B cell (primary cell): ENCODE measurements at regions not wholly inside any gene's neighbourhood (a gene's known extent, or its start where the extent isn't known, plus 50 kb on each side); places are given as distances from the start of the nearest gene placed in this dataset.

Experiments
- ATAC-seq: fragments of 200-7000 bp; cut with Tn5 transposase; one replicate; pipeline ENCODE4 v1.10.0; 2021; ENCODE audit warnings: low read depth, mild to moderate bottlenecking, moderate number of reproducible peaks, moderate library complexity
- CTCF ChIA-PET: fragments of 350-600 bp; sonication (Branson Sonifier 250); formaldehyde crosslinking; loops from one replicate; lab custom pipeline; 2021; ENCODE audit warnings: antibody characterized with exemption, inconsistent platforms; lab: Charles Lee
- POLR2A ChIA-PET: fragments of 350-600 bp; sonication (Branson Sonifier 250); formaldehyde crosslinking; loops from one replicate; lab custom pipeline; 2021; ENCODE audit warnings: antibody characterized with exemption; lab: Charles Lee
- DNase-seq: peaks from one replicate; pipeline ENCODE4 v3.0.0; 2013
- H2AFZ ChIP-seq: 2 replicates; pipeline ENCODE4 v1.6.1; 2012; ENCODE audit warnings: mild to moderate bottlenecking, low read depth, low read length; ENCODE audit not compliant: insufficient read depth, poor library complexity, severe bottlenecking
- H3K27ac ChIP-seq, 2 donors: 1 replicate in 1 of 2; 2 replicates in 1 of 2; pipeline ENCODE4 v1.5.1; 2012 to 2013; ENCODE audit warnings: low read length in 2 of 2, mild to moderate bottlenecking in 2 of 2, moderate library complexity in 1 of 2
- H3K27me3 ChIP-seq, 4 experiments: fragments of 200-600 bp in 1 of 4; sonication (generic) in 1 of 4; replicated peaks in 1 of 4; 1 replicate in 2 of 4; 2 replicates in 2 of 4; pipeline versions ENCODE4 v1.6.1 to v1.7.0; 2013 to 2016; ENCODE audit warnings: low read length in 3 of 4, mild to moderate bottlenecking in 2 of 4, mixed read lengths in 1 of 4, moderate library complexity in 1 of 4; ENCODE audit not compliant: insufficient read depth in 4 of 4, control insufficient read depth in 3 of 4; ENCODE audit errors: control extremely low read depth in 1 of 4
- H3K36me3 ChIP-seq, 2 experiments: replicated peaks in 1 of 2; 1 replicate in 1 of 2; 2 replicates in 1 of 2; pipeline versions ENCODE4 v1.6.1 to v1.7.1; 2013; ENCODE audit warnings: low read length in 1 of 2; ENCODE audit not compliant: insufficient read depth in 2 of 2, control insufficient read depth in 1 of 2; ENCODE audit errors: control extremely low read depth in 1 of 2, extremely low read depth in 1 of 2
- H3K4me1 ChIP-seq, 2 donors: fragments of 200-600 bp in 1 of 2; sonication (generic) in 1 of 2; 1 replicate in 1 of 2; 2 replicates in 1 of 2; pipeline versions ENCODE4 v1.5.1 to v1.6.1; 2013 to 2017; ENCODE audit warnings: low read length in 2 of 2; ENCODE audit not compliant: control insufficient read depth in 2 of 2, insufficient read depth in 2 of 2
- H3K4me2 ChIP-seq: replicated peaks from 2 replicates; pipeline ENCODE3; 2012; ENCODE audit warnings: mild to moderate bottlenecking, low read depth, low read length; ENCODE audit not compliant: poor library complexity, severe bottlenecking
- H3K4me3 ChIP-seq, 5 experiments: fragments of 200-600 bp in 1 of 5; sonication (generic) in 1 of 5; 1 replicate in 3 of 5; 2 replicates in 2 of 5; pipeline versions ENCODE4 v1.5.1 to v1.7.0; 2011 to 2016; ENCODE audit warnings: low read length in 4 of 5, mild to moderate bottlenecking in 4 of 5, low read depth in 2 of 5, control low read depth in 1 of 5, moderate library complexity in 1 of 5; ENCODE audit not compliant: insufficient read depth in 1 of 5; ENCODE audit errors: control extremely low read depth in 1 of 5, extremely low read depth in 1 of 5
- H3K79me2 ChIP-seq: fragments of 200-600 bp; sonication (generic); one replicate; pipeline ENCODE4 v1.6.0; 2016; ENCODE audit warnings: low read length; ENCODE audit not compliant: control insufficient read depth, insufficient read depth
- H3K9ac ChIP-seq: fragments of 200-600 bp; sonication (generic); 2 replicates; pipeline ENCODE4 v1.6.1; 2017; ENCODE audit warnings: mild to moderate bottlenecking, low read length, moderate library complexity
- H3K9me3 ChIP-seq, 3 donors: one replicate each; pipeline versions ENCODE4 v1.6.1 to v1.7.1; 2013; ENCODE audit warnings: low read length in 2 of 3; ENCODE audit not compliant: control insufficient read depth in 2 of 3, insufficient read depth in 1 of 3; ENCODE audit errors: control extremely low read depth in 1 of 3
- H4K20me1 ChIP-seq: 2 replicates; pipeline ENCODE4 v1.6.0; 2012; ENCODE audit warnings: mild to moderate bottlenecking, low read length; ENCODE audit not compliant: insufficient read depth, control insufficient read depth, poor library complexity, severe bottlenecking
- H3K27ac Mint-ChIP-seq: one replicate; pipeline ENCODE4 v1.8.0; 2021; ENCODE audit warnings: mixed read lengths
- H3K27me3 Mint-ChIP-seq: one replicate; pipeline ENCODE4 v1.8.0; 2021; ENCODE audit warnings: mixed read lengths
- H3K4me1 Mint-ChIP-seq: one replicate; pipeline ENCODE4 v1.8.0; 2021; ENCODE audit warnings: mixed read lengths
- H3K4me3 Mint-ChIP-seq: one replicate; pipeline ENCODE4 v1.8.0; 2021; ENCODE audit warnings: mixed read lengths
- H3K9me3 Mint-ChIP-seq: one replicate; pipeline ENCODE4 v1.8.0; 2022; ENCODE audit warnings: mixed read lengths; ENCODE audit not compliant: insufficient read depth
- EZH2 ChIP-seq: IDR thresholded peaks from 2 replicates; pipeline ENCODE4 v1.6.1; 2012; ENCODE audit warnings: borderline replicate concordance, low read depth, mild to moderate bottlenecking, moderate library complexity, low read length; ENCODE audit not compliant: insufficient read depth, poor library complexity, severe bottlenecking
- WGBS: methylation state at CpG from one replicate; pipeline ENCODE4 v1.1.5; 2013; ENCODE audit warnings: missing lambda C conversion rate; ENCODE audit not compliant: insufficient coverage; 5-methylcytosine and 5-hydroxymethylcytosine counted together
- intact Hi-C: fragments of 100-400 bp; cut with micrococcal nuclease; formaldehyde crosslinking; loops from one replicate; pipeline ENCODE4 v1.10.0; 2022
- TF ChIP-seq, protein P1 (sequence below): fragments of 200-600 bp; IDR thresholded peaks from one replicate; pipeline ENCODE4 v1.8.0; 2022; ENCODE audit warnings: antibody characterized with exemption, mild to moderate bottlenecking

GRCh38 chr18:47530695-47531094, 279.2 kb upstream of the SKOR2 start:
- no peak overlapping the region for H3K4me3 Mint-ChIP-seq
- peaks cover 0 to 2% (median 0%) of the 10 kb centered on the region in 3 donors for H3K9me3 ChIP-seq
- no peaks in the 10 kb centered on the region for H3K9me3 Mint-ChIP-seq
- CTCF ChIA-PET, result no interaction called here
- no peaks in the 10 kb centered on the region for H3K4me1 Mint-ChIP-seq
- peaks cover 44% of the 10 kb centered on the region for H3K27me3 Mint-ChIP-seq
- H3K27me3 ChIP-seq, result peaks cover 0 to 25% (median 0%) of the 10 kb centered on the region in 4 experiments
- H4K20me1 ChIP-seq, result no peaks in the 10 kb centered on the region
- H3K79me2 ChIP-seq, result no peaks in the 10 kb centered on the region
- no peak overlapping the region for H2AFZ ChIP-seq
- DNase-seq, result no peak
- no peak overlapping the region for H3K4me2 ChIP-seq
- no peaks in the 10 kb centered on the region for H3K36me3 ChIP-seq
- no peak overlapping the region for H3K27ac Mint-ChIP-seq
- intact Hi-C loops, result no loop called here
- H3K4me1 ChIP-seq, result no peaks in the 10 kb centered on the region
- H3K27ac ChIP-seq, result no peak overlapping the region
- H3K4me3 ChIP-seq, result no peak overlapping the region
- TF ChIP-seq EZH2, result no peak
- TF ChIP-seq, protein P1, sequence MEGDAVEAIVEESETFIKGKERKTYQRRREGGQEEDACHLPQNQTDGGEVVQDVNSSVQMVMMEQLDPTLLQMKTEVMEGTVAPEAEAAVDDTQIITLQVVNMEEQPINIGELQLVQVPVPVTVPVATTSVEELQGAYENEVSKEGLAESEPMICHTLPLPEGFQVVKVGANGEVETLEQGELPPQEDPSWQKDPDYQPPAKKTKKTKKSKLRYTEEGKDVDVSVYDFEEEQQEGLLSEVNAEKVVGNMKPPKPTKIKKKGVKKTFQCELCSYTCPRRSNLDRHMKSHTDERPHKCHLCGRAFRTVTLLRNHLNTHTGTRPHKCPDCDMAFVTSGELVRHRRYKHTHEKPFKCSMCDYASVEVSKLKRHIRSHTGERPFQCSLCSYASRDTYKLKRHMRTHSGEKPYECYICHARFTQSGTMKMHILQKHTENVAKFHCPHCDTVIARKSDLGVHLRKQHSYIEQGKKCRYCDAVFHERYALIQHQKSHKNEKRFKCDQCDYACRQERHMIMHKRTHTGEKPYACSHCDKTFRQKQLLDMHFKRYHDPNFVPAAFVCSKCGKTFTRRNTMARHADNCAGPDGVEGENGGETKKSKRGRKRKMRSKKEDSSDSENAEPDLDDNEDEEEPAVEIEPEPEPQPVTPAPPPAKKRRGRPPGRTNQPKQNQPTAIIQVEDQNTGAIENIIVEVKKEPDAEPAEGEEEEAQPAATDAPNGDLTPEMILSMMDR, result no peak
- WGBS, result 95% methylated on average over 3 of the region's 3 CpGs
- no peak overlapping the region for H3K9ac ChIP-seq
- no peak for ATAC-seq
- POLR2A ChIA-PET, result no interaction called here

DNA sequence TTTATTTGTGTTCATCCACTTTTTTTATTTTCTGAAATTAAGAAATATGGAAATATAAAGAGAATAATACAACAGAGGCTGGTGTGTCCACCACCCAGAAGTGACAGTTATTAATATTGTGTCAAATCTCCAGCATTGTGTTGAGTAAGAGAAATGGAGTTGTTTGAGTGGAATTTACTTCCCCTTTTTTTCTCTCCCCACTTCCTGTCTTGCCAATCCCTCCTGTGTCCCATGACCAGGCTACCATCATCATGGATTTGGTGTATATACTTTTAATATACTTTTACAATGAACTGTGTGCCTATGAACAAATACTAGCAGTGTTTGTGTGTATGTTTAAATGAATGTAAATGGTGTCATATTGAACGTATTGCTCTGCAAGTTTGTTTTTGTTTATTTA, 276.9 kb upstream of the SKOR2 start:
- Mint-ChIP-seq H3K27ac (no peak overlapping the region), H3K4me1 (no peaks in the 10 kb centered on the region), H3K4me3 (no peak overlapping the region), H3K9me3 (no peaks in the 10 kb centered on the region), H3K27me3 (peaks cover 48% of the 10 kb centered on the region)
- Histone ChIP-seq H3K9ac (no peak overlapping the region), H3K36me3 (no peaks in the 10 kb centered on the region), H3K4me2 (no peak overlapping the region), H3K9me3 (peaks cover 0 to 3% (median 0%) of the 10 kb centered on the region in 3 donors), H3K27ac (no peak overlapping the region), H3K4me1 (no peaks in the 10 kb centered on the region), H3K4me3 (no peak overlapping the region), H3K79me2 (no peaks in the 10 kb centered on the region), H3K27me3 (peaks cover 0 to 27% (median 0%) of the 10 kb centered on the region in 4 experiments), H4K20me1 (no peaks in the 10 kb centered on the region), H2AFZ (no peak overlapping the region)
- intact Hi-C loops, result no loop called here
- POLR2A ChIA-PET, result no interaction called here
- ATAC-seq, result no peak
- no peak for TF ChIP-seq EZH2
- TF ChIP-seq, protein P1, result no peak
- CTCF ChIA-PET, result no interaction called here
- DNase-seq, result no peak
- 88% methylated on average over 1 of the region's 1 CpG for WGBS
